IMR-90 (cell line): ENCODE measurements at regions not wholly inside any gene's neighbourhood (a gene's known extent, or its start where the extent isn't known, plus 50 kb on each side); places are given as distances from the start of the nearest gene placed in this dataset.

Source experiments
- ATAC-seq: fragments of 200-7000 bp; cut with Tn5 transposase; 2 replicates; pipeline ENCODE4 v1.9.1; 2020; ENCODE audit warnings: low read depth, mild to moderate bottlenecking, moderate library complexity
- BruUV-seq: library from RNA; stranded (reverse); fragments of 400-500 nt; replicated peaks from 2 replicates; lab custom pipeline; 2021; lab: Mats Ljungman, UMichigan
- CTCF ChIA-PET: fragments of 300-600 bp; formaldehyde crosslinking; extraction: SDS; loops from one replicate; lab custom pipeline; 2021; ENCODE audit warnings: antibody characterized with exemption; lab: Yijun Ruan, JAX
- POLR2A ChIA-PET: fragments of 300-600 bp; sonication (Branson Sonifier 250); formaldehyde crosslinking; loops from one replicate; lab custom pipeline; 2022; ENCODE audit warnings: antibody characterized with exemption; ENCODE audit not compliant: unreplicated experiment; lab: Charles Lee
- DNase-seq: peaks from one replicate; pipeline ENCODE4 v3.0.0; 2013
- H2AFZ ChIP-seq: replicated peaks from 2 replicates; pipeline ENCODE3; 2013; ENCODE audit warnings: low read length, mild to moderate bottlenecking; ENCODE audit not compliant: poor library complexity
- H2AK5ac ChIP-seq: 2 replicates; pipeline ENCODE4 v1.6.1; 2013; ENCODE audit warnings: low read depth, low read length, inconsistent platforms
- H2AK9ac ChIP-seq: replicated peaks from 2 replicates; pipeline ENCODE3; 2013; ENCODE audit warnings: mild to moderate bottlenecking, low read depth, low read length, moderate library complexity; ENCODE audit not compliant: poor library complexity
- H2BK120ac ChIP-seq: 2 replicates; pipeline ENCODE4 v1.6.1; 2013; ENCODE audit warnings: low read depth, low read length, inconsistent platforms
- H2BK15ac ChIP-seq: 3 replicates; pipeline ENCODE4 v1.6.1; 2013; ENCODE audit warnings: low read depth, low read length, inconsistent platforms
- H2BK20ac ChIP-seq: 2 replicates; pipeline ENCODE4 v1.6.1; 2013; ENCODE audit warnings: low read depth, mild to moderate bottlenecking, inconsistent platforms, low read length, moderate library complexity
- H2BK5ac ChIP-seq: 2 replicates; pipeline ENCODE4 v1.6.1; 2013; ENCODE audit warnings: mild to moderate bottlenecking, low read depth, low read length, inconsistent platforms; ENCODE audit not compliant: poor library complexity, severe bottlenecking
- H3K14ac ChIP-seq: replicated peaks from 2 replicates; pipeline ENCODE4 v1.6.1; 2013; ENCODE audit warnings: low read depth, low read length, inconsistent platforms
- H3K18ac ChIP-seq: 2 replicates; pipeline ENCODE4 v1.6.1; 2013; ENCODE audit warnings: low read depth, low read length, control low read depth
- H3K23ac ChIP-seq: 2 replicates; pipeline ENCODE4 v1.6.1; 2013; ENCODE audit warnings: low read depth, low read length, inconsistent platforms
- H3K27ac ChIP-seq: 2 replicates; pipeline ENCODE4 v1.5.1; 2013; ENCODE audit warnings: mild to moderate bottlenecking, control low read depth, low read length; ENCODE audit not compliant: insufficient read depth
- H3K27me3 ChIP-seq: 2 replicates; pipeline ENCODE4 v1.6.1; 2013; ENCODE audit warnings: low read length; ENCODE audit not compliant: control insufficient read depth, insufficient read depth
- H3K36me3 ChIP-seq: 2 replicates; pipeline ENCODE4 v1.6.1; 2013; ENCODE audit warnings: low read length, mixed read lengths; ENCODE audit not compliant: control insufficient read depth, insufficient read depth
- H3K4ac ChIP-seq: 2 replicates; pipeline ENCODE4 v1.6.1; 2013; ENCODE audit warnings: low read depth, low read length, inconsistent platforms
- H3K4me1 ChIP-seq: 2 replicates; pipeline ENCODE4 v1.6.1; 2013; ENCODE audit warnings: low read length, mixed read lengths; ENCODE audit not compliant: control insufficient read depth, insufficient read depth
- H3K4me2 ChIP-seq: 2 replicates; pipeline ENCODE4 v1.6.1; 2013; ENCODE audit warnings: low read depth, mild to moderate bottlenecking, control low read depth, low read length, moderate library complexity
- H3K4me3 ChIP-seq: 2 replicates; pipeline ENCODE4 v1.5.1; 2013; ENCODE audit warnings: low read depth, mild to moderate bottlenecking, control low read depth, low read length, moderate library complexity; ENCODE audit not compliant: insufficient read depth
- H3K56ac ChIP-seq: 2 replicates; pipeline ENCODE4 v1.6.1; 2013; ENCODE audit warnings: low read length, inconsistent platforms; ENCODE audit not compliant: insufficient read depth; ENCODE audit errors: extremely low read depth
- H3K79me1 ChIP-seq, 2 experiments: 2 replicates each; pipeline ENCODE4 v1.6.1; 2013; ENCODE audit warnings: low read length in 2 of 2, inconsistent platforms in 1 of 2, low read depth in 1 of 2
- H3K9ac ChIP-seq: 2 replicates; pipeline ENCODE4 v1.6.1; 2013; ENCODE audit warnings: low read depth, low read length, control low read depth
- H3K9me1 ChIP-seq: 2 replicates; pipeline ENCODE4 v1.6.1; 2013; ENCODE audit warnings: low read length, inconsistent platforms; ENCODE audit not compliant: insufficient read depth
- H3K9me3 ChIP-seq: 2 replicates; pipeline ENCODE4 v1.6.1; 2013; ENCODE audit warnings: low read length; ENCODE audit not compliant: control insufficient read depth, insufficient read depth
- H4K20me1 ChIP-seq: 2 replicates; pipeline ENCODE4 v1.6.1; 2013; ENCODE audit warnings: low read length, inconsistent platforms; ENCODE audit not compliant: insufficient read depth
- H4K5ac ChIP-seq: 2 replicates; pipeline ENCODE4 v1.6.1; 2013; ENCODE audit warnings: mild to moderate bottlenecking, low read depth, low read length, control low read depth
- H4K8ac ChIP-seq, 2 experiments: 2 replicates each; pipeline ENCODE4 v1.6.1; 2013; ENCODE audit warnings: low read depth in 2 of 2, low read length in 2 of 2, control low read depth in 1 of 2, inconsistent platforms in 1 of 2
- H4K91ac ChIP-seq: 2 replicates; pipeline ENCODE4 v1.6.1; 2013; ENCODE audit warnings: low read depth, low read length, inconsistent platforms; ENCODE audit not compliant: insufficient read depth
- CEBPB ChIP-seq: IDR thresholded peaks from 2 replicates; pipeline ENCODE4 v1.6.1; 2012; ENCODE audit warnings: low read depth, low read length, improper control_type of control experiment
- CHD1 ChIP-seq: IDR thresholded peaks from 2 replicates; pipeline ENCODE4 v1.6.1; 2012; ENCODE audit warnings: low read depth, low read length, improper control_type of control experiment
- ELK1 ChIP-seq: fragments of 150-350 bp; IDR thresholded peaks from 2 replicates; pipeline ENCODE4 v1.6.1; 2016; ENCODE audit warnings: low read depth, mild to moderate bottlenecking, low read length, moderate library complexity, borderline replicate concordance
- FOS ChIP-seq: fragments of 150-350 bp; IDR thresholded peaks from 2 replicates; pipeline ENCODE4 v1.6.1; 2016; ENCODE audit warnings: low read depth, low read length
- MAFK ChIP-seq: IDR thresholded peaks from 2 replicates; pipeline ENCODE4 v1.6.1; 2012; ENCODE audit warnings: low read depth, low read length, improper control_type of control experiment
- MAZ ChIP-seq: IDR thresholded peaks from 2 replicates; pipeline ENCODE4 v1.6.1; 2012; ENCODE audit warnings: low read depth, mild to moderate bottlenecking, low read length, improper control_type of control experiment, moderate library complexity, borderline replicate concordance
- MXI1 ChIP-seq: IDR thresholded peaks from 2 replicates; pipeline ENCODE4 v1.6.1; 2012; ENCODE audit warnings: low read depth, mild to moderate bottlenecking, low read length, moderate library complexity, borderline replicate concordance
- NFE2L2 ChIP-seq: fragments of 150-350 bp; IDR thresholded peaks from 2 replicates; pipeline ENCODE4 v1.6.1; 2016; ENCODE audit warnings: low read depth, mild to moderate bottlenecking, low read length
- POLR2A ChIP-seq: IDR thresholded peaks from 2 replicates; pipeline ENCODE4 v1.6.1; 2012; ENCODE audit warnings: mild to moderate bottlenecking, low read depth, low read length
- RAD21 ChIP-seq: IDR thresholded peaks from 2 replicates; pipeline ENCODE4 v1.6.1; 2012; ENCODE audit warnings: low read length, improper control_type of control experiment
- RCOR1 ChIP-seq: IDR thresholded peaks from 2 replicates; pipeline ENCODE4 v1.6.1; 2012; ENCODE audit warnings: mild to moderate bottlenecking, low read length, improper control_type of control experiment; ENCODE audit not compliant: insufficient replicate concordance
- RFX5 ChIP-seq: IDR thresholded peaks from 2 replicates; pipeline ENCODE4 v1.8.0; 2012; ENCODE audit warnings: low read depth, mild to moderate bottlenecking, low read length, moderate library complexity
- SMC3 ChIP-seq: fragments of 150-350 bp; IDR thresholded peaks from 2 replicates; pipeline ENCODE4 v1.6.1; 2016; ENCODE audit warnings: low read depth, mild to moderate bottlenecking, antibody characterized with exemption, low read length, moderate library complexity
- USF2 ChIP-seq: fragments of 150-350 bp; IDR thresholded peaks from 2 replicates; pipeline ENCODE4 v1.6.1; 2017; ENCODE audit warnings: mild to moderate bottlenecking, antibody characterized with exemption, low read length, low read depth
- dilution Hi-C: fragments of 300-500 bp; cut with HindIII; formaldehyde crosslinking; loops from one replicate; pipeline ENCODE4 v1.14.3; 2018; ENCODE audit warnings: low sequenced_read_pairs; ENCODE audit not compliant: unreplicated experiment
- in situ Hi-C: fragments of 300-500 bp; cut with MboI; formaldehyde crosslinking; loops from 3 replicates; pipeline ENCODE4 v1.14.3; 2019; ENCODE audit warnings: low sequenced_read_pairs, inconsistent platforms, mixed read lengths
- intact Hi-C: fragments of 100-400 bp; cut with micrococcal nuclease; formaldehyde crosslinking; loops from 2 replicates; pipeline ENCODE4 v1.10.0; 2022

- ATAC-seq (no peak), DNase-seq (no peak)
- Histone ChIP-seq H3K9me1 (no peaks in the 10 kb centered on the region), H2BK5ac (no peak overlapping the region), H3K9ac (no peak overlapping the region), H2AK5ac (no peak overlapping the region), H4K5ac (no peak overlapping the region), H3K4ac (no peak overlapping the region), H3K27ac (no peak overlapping the region), H3K4me3 (no peak overlapping the region), H3K18ac (no peak overlapping the region), H3K14ac (no peak overlapping the region), H4K20me1 (no peaks in the 10 kb centered on the region), H3K23ac (no peak overlapping the region), H3K56ac (no peak overlapping the region), H4K8ac (no peak overlapping the region), H2AK9ac (no peak overlapping the region), H3K4me2 (no peak overlapping the region), H3K36me3 (no peaks in the 10 kb centered on the region), H2AFZ (no peak overlapping the region), H2BK120ac (no peak overlapping the region), H3K9me3 (no peaks in the 10 kb centered on the region), H3K79me1 (no peaks in the 10 kb centered on the region), H3K4me1 (no peaks in the 10 kb centered on the region), H2BK20ac (no peak overlapping the region), H2BK15ac (no peak overlapping the region), H3K27me3 (no peaks in the 10 kb centered on the region), H4K91ac (no peak overlapping the region)
- no peak for TF ChIP-seq RAD21
- TF ChIP-seq SMC3, result no peak
- no peak for TF ChIP-seq FOS
- no peak for TF ChIP-seq MAFK
- no peak for TF ChIP-seq RFX5
- TF ChIP-seq ELK1, result no peak
- no peak for TF ChIP-seq MXI1
- TF ChIP-seq CEBPB, result no peak
- TF ChIP-seq RCOR1, result no peak
- no peak for TF ChIP-seq POLR2A
- TF ChIP-seq CHD1, result no peak
- no peak for TF ChIP-seq NFE2L2
- TF ChIP-seq MAZ, result no peak
- TF ChIP-seq USF2, result no peak
- dilution Hi-C loops (no loop called here), in situ Hi-C loops (no loop called here), intact Hi-C loops (no loop called here)
- CTCF ChIA-PET, result no interaction called here
- no TSS peak for BruUV-seq
- POLR2A ChIA-PET, result no interaction called here
Observed at GRCh38 chr3:80357761-80358160, 590.0 kb upstream of the ROBO1 start.
